Spleen (tissue), 11 donors: ENCODE measurements at regions not wholly inside any gene's neighbourhood (a gene's known extent, or its start where the extent isn't known, plus 50 kb on each side); places are given as distances from the start of the nearest gene placed in this dataset.

Experiments
- DNase-seq: peaks from one replicate; pipeline ENCODE4 v3.0.0-alpha.2; 2020
- H3K27ac ChIP-seq, 8 donors: fragments of 200-600 bp; sonication (generic) in 7 of 8; 1 replicate in 4 of 8; 2 replicates in 4 of 8; pipeline versions ENCODE4 v1.5.0 to v1.8.0; 2016 to 2021; ENCODE audit warnings: inconsistent platforms in 4 of 8, mild to moderate bottlenecking in 4 of 8, moderate library complexity in 1 of 8
- H3K27me3 ChIP-seq, 7 donors: fragments of 200-600 bp; sonication (generic) in 6 of 7; replicated peaks in 1 of 7; 1 replicate in 4 of 7; 2 replicates in 3 of 7; pipeline versions ENCODE4 v1.5.0 to v1.8.0; 2016 to 2021; ENCODE audit warnings: inconsistent platforms in 3 of 7, mild to moderate bottlenecking in 1 of 7
- H3K36me3 ChIP-seq, 6 donors: fragments of 200-600 bp; sonication (generic) in 5 of 6; 1 replicate in 4 of 6; 2 replicates in 2 of 6; pipeline versions ENCODE4 v1.5.0 to v1.8.0; 2016 to 2021; ENCODE audit warnings: inconsistent platforms in 2 of 6
- H3K4me1 ChIP-seq, 6 donors: fragments of 200-600 bp; sonication (generic) in 5 of 6; 1 replicate in 3 of 6; 2 replicates in 3 of 6; pipeline versions ENCODE4 v1.5.0 to v1.8.0; 2016 to 2021; ENCODE audit warnings: inconsistent platforms in 3 of 6
- H3K4me3 ChIP-seq, 8 donors: fragments of 200-600 bp; sonication (generic) in 7 of 8; 1 replicate in 4 of 8; 2 replicates in 4 of 8; pipeline versions ENCODE4 v1.5.0 to v1.8.0; 2016 to 2021; ENCODE audit warnings: inconsistent platforms in 4 of 8, mild to moderate bottlenecking in 4 of 8, moderate library complexity in 2 of 8
- H3K9me3 ChIP-seq, 8 donors: fragments of 200-600 bp; sonication (generic) in 7 of 8; 1 replicate in 4 of 8; 2 replicates in 4 of 8; pipeline versions ENCODE4 v1.5.0 to v1.8.0; 2016 to 2021; ENCODE audit warnings: inconsistent platforms in 4 of 8
- POLR2A ChIP-seq, 3 donors: fragments of 450-650 bp; IDR thresholded peaks; one replicate each; pipeline ENCODE4 v1.5.1; 2017; ENCODE audit warnings: antibody characterized with exemption in 3 of 3, mild to moderate bottlenecking in 1 of 3
- POLR2AphosphoS5 ChIP-seq, 3 donors: sonication (generic); formaldehyde crosslinking; IDR thresholded peaks; one replicate each; pipeline ENCODE4 v1.5.1; 2017; ENCODE audit warnings: antibody characterized with exemption in 3 of 3
- WGBS, 5 donors: extraction: QIAGEN DNeasy Blood & Tissue Kit in 3 of 5; methylation state at CpG; one replicate each; pipeline versions ENCODE4 v1.1.5 to v1.1.7; 2013 to 2018; 5-methylcytosine and 5-hydroxymethylcytosine counted together
- intact Hi-C: fragments of 100-400 bp; cut with DNase I; formaldehyde crosslinking; loops from one replicate; pipeline ENCODE4 v1.15.0; 2023; ENCODE audit warnings: low total_unique reads
- TF ChIP-seq, protein P1 (sequence below), 11 experiments: fragments of 200-600 bp in 7 of 11; fragments of 450-650 bp in 4 of 11; sonication (generic) in 4 of 11; IDR thresholded peaks in 8 of 11; conservative IDR thresholded peaks in 3 of 11; 1 replicate in 7 of 11; 2 replicates in 4 of 11; pipeline versions ENCODE4 v1.4.0 to v1.8.0; 2016 to 2021; ENCODE audit warnings: antibody characterized with exemption in 11 of 11, inconsistent platforms in 4 of 11, mild to moderate bottlenecking in 1 of 11
- donor health status: healthy with polysubstance abuse.
- donor health status: DM: no; HTN: no; CAD: no; lungs with moderate emphysema.
- donor health status: DM: no; HTN: no; CAD: no.
- donor health status: Bipolar disorder and iron deficiency.
- donor health status: healthy.
- donor health status: DM: no; HTN: no; CAD: no.
- donor health status: DM: yes; HTN: yes; CAD: no.

DNA sequence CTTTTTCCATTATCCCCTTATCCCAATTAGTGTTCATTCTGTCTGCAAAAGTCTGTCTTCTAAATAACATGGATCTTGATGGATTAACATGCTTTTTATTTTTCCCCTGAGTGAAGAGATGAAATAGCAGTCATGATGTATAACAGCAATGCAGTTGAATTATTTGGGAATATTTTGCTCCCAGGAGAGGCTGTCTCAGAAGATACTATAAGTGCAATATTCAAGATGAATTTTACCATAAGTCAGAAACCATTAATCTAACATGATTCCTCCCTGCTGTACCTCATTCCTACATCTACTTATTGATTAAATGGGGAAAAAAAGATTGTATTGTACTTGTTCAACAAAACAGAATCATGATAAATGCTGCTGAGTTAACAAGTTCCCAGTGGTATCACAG lies 233.2 kb upstream of the KCNIP4 start:
- DNase-seq, result no peak
- Histone ChIP-seq H3K9me3 (peaks cover 0 to 9% (median 2%) of the 10 kb centered on the region in 8 donors), H3K27me3 (no peaks in the 10 kb centered on the region), H3K27ac (no peak overlapping the region), H3K4me1 (no peaks in the 10 kb centered on the region), H3K4me3 (no peak overlapping the region), H3K36me3 (no peaks in the 10 kb centered on the region)
- TF ChIP-seq POLR2A (IDR thresholded peaks at IDR 0.05) (no peak), POLR2AphosphoS5 (IDR thresholded peaks at IDR 0.05) (no peak)
- TF ChIP-seq, protein P1, sequence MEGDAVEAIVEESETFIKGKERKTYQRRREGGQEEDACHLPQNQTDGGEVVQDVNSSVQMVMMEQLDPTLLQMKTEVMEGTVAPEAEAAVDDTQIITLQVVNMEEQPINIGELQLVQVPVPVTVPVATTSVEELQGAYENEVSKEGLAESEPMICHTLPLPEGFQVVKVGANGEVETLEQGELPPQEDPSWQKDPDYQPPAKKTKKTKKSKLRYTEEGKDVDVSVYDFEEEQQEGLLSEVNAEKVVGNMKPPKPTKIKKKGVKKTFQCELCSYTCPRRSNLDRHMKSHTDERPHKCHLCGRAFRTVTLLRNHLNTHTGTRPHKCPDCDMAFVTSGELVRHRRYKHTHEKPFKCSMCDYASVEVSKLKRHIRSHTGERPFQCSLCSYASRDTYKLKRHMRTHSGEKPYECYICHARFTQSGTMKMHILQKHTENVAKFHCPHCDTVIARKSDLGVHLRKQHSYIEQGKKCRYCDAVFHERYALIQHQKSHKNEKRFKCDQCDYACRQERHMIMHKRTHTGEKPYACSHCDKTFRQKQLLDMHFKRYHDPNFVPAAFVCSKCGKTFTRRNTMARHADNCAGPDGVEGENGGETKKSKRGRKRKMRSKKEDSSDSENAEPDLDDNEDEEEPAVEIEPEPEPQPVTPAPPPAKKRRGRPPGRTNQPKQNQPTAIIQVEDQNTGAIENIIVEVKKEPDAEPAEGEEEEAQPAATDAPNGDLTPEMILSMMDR (IDR thresholded peaks at IDR 0.05 in 8 of 11, conservative IDR thresholded peaks at IDR 0.05 in 3 of 11), result no peak
- intact Hi-C loops, result no loop called here

DNA sequence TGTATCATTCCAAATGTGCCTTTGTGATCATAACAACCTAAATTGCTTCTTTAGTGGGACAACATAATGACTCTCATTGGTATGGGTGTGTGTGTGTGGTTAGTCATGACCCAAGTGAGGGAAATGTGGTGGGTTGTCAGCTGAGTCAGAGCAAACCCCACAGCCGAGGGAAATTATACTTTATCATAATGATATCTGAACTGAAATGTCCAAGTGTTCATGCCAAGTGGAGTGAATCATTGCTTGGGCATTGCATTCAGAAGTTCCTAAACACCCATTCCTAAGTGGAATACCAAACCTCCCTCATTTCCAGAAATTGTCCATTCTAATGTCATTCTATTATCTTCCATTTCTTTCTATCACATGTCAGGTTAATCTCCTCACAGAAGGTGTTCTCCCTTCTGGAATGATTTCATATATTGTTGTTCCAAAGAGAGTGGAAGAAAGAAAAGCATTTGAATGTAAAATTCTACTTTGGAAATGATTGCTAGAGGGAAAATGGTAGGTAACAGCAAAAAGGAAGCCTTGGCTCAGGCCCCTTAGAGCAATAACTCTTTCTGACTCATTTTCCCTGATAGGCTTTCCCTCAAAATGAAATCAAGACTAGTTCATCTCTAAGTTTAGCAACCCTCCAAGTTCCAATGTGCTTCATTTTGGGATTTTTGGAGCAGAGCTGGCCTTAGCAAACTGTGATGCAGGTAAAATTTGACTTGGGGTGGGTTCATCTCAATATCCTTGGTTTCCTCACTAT lies 230.7 kb upstream of the KCNIP4 start:
- H3K27ac ChIP-seq, result no peak overlapping the region
- no peaks in the 10 kb centered on the region for H3K4me1 ChIP-seq
- no peak overlapping the region for H3K4me3 ChIP-seq
- 41 to 64% (median 63%) methylated on average over 1 of the region's 1 CpG for WGBS, 5 donors
- no peaks in the 10 kb centered on the region for H3K36me3 ChIP-seq
- peaks cover 0 to 16% (median 8%) of the 10 kb centered on the region in 8 donors for H3K9me3 ChIP-seq
- DNase-seq, result no peak
- H3K27me3 ChIP-seq, result no peaks in the 10 kb centered on the region
- TF ChIP-seq, protein P1 (IDR thresholded peaks at IDR 0.05 in 8 of 11, conservative IDR thresholded peaks at IDR 0.05 in 3 of 11), result no peak
- TF ChIP-seq POLR2AphosphoS5 (IDR thresholded peaks at IDR 0.05), result no peak
- TF ChIP-seq POLR2A (IDR thresholded peaks at IDR 0.05), result no peak
- intact Hi-C loops, result no loop called here

DNA sequence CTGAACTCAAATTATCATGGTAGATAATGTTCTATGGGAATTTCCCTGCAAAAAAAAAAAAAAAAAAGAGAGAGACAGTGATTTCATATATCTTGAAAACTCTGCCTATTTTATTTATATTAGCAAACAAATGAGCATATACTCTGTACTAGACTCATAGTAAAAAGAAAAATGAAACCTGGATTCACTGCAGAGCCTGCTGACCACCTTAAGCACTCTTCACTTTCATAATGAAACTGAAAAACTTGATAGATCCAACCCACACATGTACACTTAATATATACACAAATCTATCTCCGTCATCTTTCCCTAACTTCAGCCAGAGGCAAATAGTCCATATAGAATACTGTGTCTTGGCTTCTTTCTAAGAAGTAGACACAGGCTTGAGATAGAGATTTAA lies 226.1 kb upstream of the KCNIP4 start:
- Histone ChIP-seq H3K27me3 (no peaks in the 10 kb centered on the region), H3K27ac (no peak overlapping the region), H3K4me1 (no peaks in the 10 kb centered on the region), H3K9me3 (peaks cover 0 to 35% (median 11%) of the 10 kb centered on the region in 8 donors), H3K36me3 (no peaks in the 10 kb centered on the region), H3K4me3 (no peak overlapping the region)
- TF ChIP-seq, protein P1 (IDR thresholded peaks at IDR 0.05 in 8 of 11, conservative IDR thresholded peaks at IDR 0.05 in 3 of 11), result no peak
- TF ChIP-seq POLR2A (IDR thresholded peaks at IDR 0.05) (no peak), POLR2AphosphoS5 (IDR thresholded peaks at IDR 0.05) (no peak)
- intact Hi-C loops, result no loop called here
- no peak for DNase-seq
- 68 to 92% (median 71%) methylated on average over 1 of the region's 1 CpG for WGBS, 5 donors

DNA sequence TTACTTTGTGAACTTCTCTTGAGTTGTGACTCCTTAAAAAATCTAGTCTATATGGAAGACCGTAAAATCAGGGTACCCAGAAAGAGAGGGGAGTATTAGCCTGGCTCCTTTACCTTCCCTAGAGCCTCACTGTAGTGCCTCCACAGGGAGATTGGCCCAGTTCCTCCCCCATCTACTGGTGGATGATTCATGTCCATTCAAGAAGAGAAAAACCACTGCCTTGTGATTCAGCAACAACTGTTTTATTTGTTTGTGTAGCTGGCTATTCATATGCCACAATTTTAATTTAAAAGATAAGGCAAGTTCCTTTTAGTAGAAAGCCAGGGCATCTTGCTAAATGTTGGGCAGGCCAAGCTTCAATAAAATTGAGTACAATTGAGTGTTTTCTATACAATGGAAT lies 221.8 kb upstream of the KCNIP4 start:
- no peak overlapping the region for H3K27ac ChIP-seq
- H3K36me3 ChIP-seq, result no peaks in the 10 kb centered on the region
- peaks cover 0 to 32% (median 1%) of the 10 kb centered on the region in 8 donors for H3K9me3 ChIP-seq
- no peak for DNase-seq
- intact Hi-C loops, result no loop called here
- TF ChIP-seq POLR2A (IDR thresholded peaks at IDR 0.05) (no peak), POLR2AphosphoS5 (IDR thresholded peaks at IDR 0.05) (no peak)
- TF ChIP-seq, protein P1 (IDR thresholded peaks at IDR 0.05 in 8 of 11, conservative IDR thresholded peaks at IDR 0.05 in 3 of 11), result no peak
- 84 to 96% (median 86%) methylated on average over 1 of the region's 1 CpG for WGBS, 5 donors
- no peaks in the 10 kb centered on the region for H3K4me1 ChIP-seq
- no peak overlapping the region for H3K4me3 ChIP-seq
- no peaks in the 10 kb centered on the region for H3K27me3 ChIP-seq
